ENCODE measurements at regions not wholly inside any gene's neighbourhood (a gene's known extent, or its start where the extent isn't known, plus 50 kb on each side); places are given as distances from the start of the nearest gene placed in this dataset.
"Not testable (repeated sequence)": the region's sequence is repeated elsewhere in the genome, so short reads cannot be mapped to it uniquely, and the experiment has no call there.

- Mint-ChIP-seq H3K9me3 (no peaks in the 10 kb centered on the region), H3K36me3 (no peaks in the 10 kb centered on the region), H3K27ac (no peak overlapping the region), H3K27me3 (no peaks in the 10 kb centered on the region), H3K4me1 (no peaks in the 10 kb centered on the region), H3K4me3 (no peak overlapping the region)
- POLR2A ChIA-PET, result no interaction called here
- no peak for DNase-seq
- no peak for ATAC-seq (ENCODE audit: low read depth)
Observed at GRCh38 chr2:66212749-66213148, 222.2 kb upstream of the MEIS1 start.

DNA sequence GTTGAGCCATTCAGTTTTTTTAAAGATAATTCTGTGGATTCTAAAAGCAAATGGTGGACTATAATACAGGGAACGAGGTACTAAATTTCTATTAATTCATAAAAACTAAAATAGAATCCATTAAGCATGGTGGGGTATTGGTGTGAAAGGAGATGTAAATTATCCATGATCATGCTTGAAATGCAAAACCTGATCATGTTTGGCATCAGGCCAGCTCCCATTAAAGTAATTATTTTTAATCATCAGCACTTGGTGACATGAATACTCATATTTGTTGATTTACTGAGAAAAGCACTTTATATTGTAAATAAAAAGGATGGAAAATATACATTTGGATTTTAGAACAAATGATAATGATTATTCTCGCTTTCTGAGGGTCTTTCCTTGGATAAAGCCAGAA, 232.3 kb upstream of the MEIS1 start:
- no peaks in the 10 kb centered on the region for H3K9me3 Mint-ChIP-seq
- ATAC-seq (ENCODE audit: low read depth) (no peak), DNase-seq (no peak)
- H3K4me3 Mint-ChIP-seq, result no peak overlapping the region
- no peak overlapping the region for H3K27ac Mint-ChIP-seq
- no peaks in the 10 kb centered on the region for H3K4me1 Mint-ChIP-seq
- H3K27me3 Mint-ChIP-seq, result no peaks in the 10 kb centered on the region
- POLR2A ChIA-PET, result no interaction called here
- H3K36me3 Mint-ChIP-seq, result no peaks in the 10 kb centered on the region

DNA sequence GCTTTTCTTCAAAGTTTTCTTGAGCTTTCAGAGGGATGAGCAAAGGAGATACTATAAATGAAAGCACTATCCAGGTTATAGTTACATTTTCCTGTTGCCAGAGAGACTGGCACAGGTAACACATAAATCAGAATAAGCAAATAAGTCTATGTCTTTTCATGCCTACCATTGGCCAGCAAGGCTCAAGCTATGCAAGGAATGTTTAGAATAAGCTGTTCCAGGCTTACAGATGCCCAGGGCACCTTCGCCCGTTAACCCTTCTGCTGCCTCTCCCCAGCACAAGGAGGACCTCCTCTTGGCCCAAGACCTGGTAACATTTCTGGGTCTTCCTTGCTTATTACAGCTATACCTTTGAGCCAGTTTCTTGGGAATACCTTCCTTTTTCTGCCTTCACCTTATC, 233.7 kb upstream of the MEIS1 start:
- Mint-ChIP-seq H3K27ac (no peak overlapping the region), H3K36me3 (no peaks in the 10 kb centered on the region), H3K27me3 (no peaks in the 10 kb centered on the region), H3K9me3 (peaks cover 3% of the 10 kb centered on the region), H3K4me1 (no peaks in the 10 kb centered on the region), H3K4me3 (no peak overlapping the region)
- ATAC-seq (ENCODE audit: low read depth), result no peak
- POLR2A ChIA-PET, result no interaction called here
- no peak for DNase-seq

DNA sequence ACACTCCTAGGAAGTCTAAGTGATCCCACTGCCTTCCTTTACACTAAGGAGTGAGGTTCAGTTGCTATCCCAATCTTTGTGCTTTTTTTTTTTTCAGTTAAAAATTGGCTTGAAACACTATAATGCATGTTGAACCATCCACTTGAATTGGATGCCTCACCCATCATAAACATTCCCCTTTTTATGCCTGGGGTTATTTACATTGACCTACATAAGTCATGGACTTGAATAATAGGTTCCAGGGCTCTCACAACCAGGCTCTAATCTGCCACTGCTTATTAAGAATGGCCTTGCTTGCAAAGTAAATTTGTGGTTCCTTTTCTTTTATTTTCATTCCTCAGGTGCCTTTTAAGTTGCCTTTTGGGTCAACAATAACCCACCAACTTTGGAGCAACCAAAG, 236.1 kb upstream of the MEIS1 start:
- ATAC-seq (ENCODE audit: low read depth) (no peak), DNase-seq (no peak)
- no peaks in the 10 kb centered on the region for H3K4me1 Mint-ChIP-seq
- H3K9me3 Mint-ChIP-seq, result peaks cover 3% of the 10 kb centered on the region
- H3K27me3 Mint-ChIP-seq, result no peaks in the 10 kb centered on the region
- H3K4me3 Mint-ChIP-seq, result no peak overlapping the region
- H3K36me3 Mint-ChIP-seq, result no peaks in the 10 kb centered on the region
- no peak overlapping the region for H3K27ac Mint-ChIP-seq
- POLR2A ChIA-PET, result no interaction called here

GRCh38 chr2:66192888-66193287, 242.0 kb upstream of the MEIS1 start:
- ATAC-seq (ENCODE audit: low read depth), result no peak
- H3K4me1 Mint-ChIP-seq, result no peaks in the 10 kb centered on the region
- no peak overlapping the region for H3K4me3 Mint-ChIP-seq
- peaks cover 5% of the 10 kb centered on the region for H3K9me3 Mint-ChIP-seq
- no peak overlapping the region for H3K27ac Mint-ChIP-seq
- DNase-seq, result no peak
- no peaks in the 10 kb centered on the region for H3K27me3 Mint-ChIP-seq
- POLR2A ChIA-PET, result no interaction called here
- no peaks in the 10 kb centered on the region for H3K36me3 Mint-ChIP-seq

DNA sequence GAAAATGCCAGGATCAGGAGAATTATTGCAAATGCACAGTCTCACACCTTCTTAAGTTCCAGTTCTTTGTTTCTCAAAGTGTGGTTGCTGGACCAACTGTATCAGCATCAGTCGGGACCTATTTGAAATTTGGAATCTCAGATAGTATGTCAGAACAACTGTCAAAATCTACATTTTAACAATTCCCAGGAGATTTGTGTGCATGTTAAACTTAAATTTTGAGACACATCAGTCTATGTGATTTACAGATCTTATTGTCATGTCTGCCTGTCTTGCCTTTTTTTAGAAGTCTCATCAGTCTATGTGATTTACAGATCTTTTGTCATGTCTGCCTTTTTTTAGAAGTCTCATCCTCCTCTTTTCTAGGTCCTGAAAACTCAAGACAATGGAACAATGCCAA, 243.6 kb upstream of the MEIS1 start:
- Mint-ChIP-seq H3K27me3 (no peaks in the 10 kb centered on the region), H3K4me3 (no peak overlapping the region)
- POLR2A ChIA-PET, result no interaction called here

DNA sequence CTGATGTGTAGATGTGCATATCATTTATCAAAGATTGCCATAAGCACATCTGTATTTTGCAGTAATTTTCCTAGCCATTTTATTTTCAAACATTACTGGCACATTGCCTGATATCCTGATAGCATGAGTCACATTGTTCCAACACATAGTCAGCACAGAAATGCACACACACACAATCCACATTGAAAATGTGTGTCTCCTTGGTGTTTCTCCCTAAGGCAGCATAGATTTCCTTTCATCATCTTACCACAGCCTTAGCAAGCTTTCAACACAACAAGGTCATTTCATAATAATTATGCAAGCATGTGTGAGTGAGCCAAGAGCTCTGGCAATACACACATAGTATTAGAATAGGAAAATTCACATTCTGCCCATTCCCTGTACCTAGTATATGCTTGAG, 245.4 kb upstream of the MEIS1 start:
- no peaks in the 10 kb centered on the region for H3K36me3 Mint-ChIP-seq
- peaks cover 2% of the 10 kb centered on the region for H3K9me3 Mint-ChIP-seq
- ATAC-seq (ENCODE audit: low read depth) (no peak), DNase-seq (no peak)
- no peak overlapping the region for H3K4me3 Mint-ChIP-seq
- no peak overlapping the region for H3K27ac Mint-ChIP-seq
- no peaks in the 10 kb centered on the region for H3K4me1 Mint-ChIP-seq
- POLR2A ChIA-PET, result no interaction called here
- H3K27me3 Mint-ChIP-seq, result no peaks in the 10 kb centered on the region

More for the DNA sequence above, 243.6 kb upstream of the MEIS1 start:
- DNase-seq (no peak), ATAC-seq (ENCODE audit: low read depth) (no peak)
- no peaks in the 10 kb centered on the region for H3K36me3 Mint-ChIP-seq
- H3K27ac Mint-ChIP-seq, result no peak overlapping the region
- H3K4me1 Mint-ChIP-seq, result no peaks in the 10 kb centered on the region
- peaks cover 2% of the 10 kb centered on the region for H3K9me3 Mint-ChIP-seq

- no peak for DNase-seq
- Mint-ChIP-seq H3K27me3 (no peaks in the 10 kb centered on the region), H3K36me3 (no peaks in the 10 kb centered on the region), H3K4me1 (no peaks in the 10 kb centered on the region), H3K27ac (no peak overlapping the region), H3K9me3 (no peaks in the 10 kb centered on the region), H3K4me3 (no peak overlapping the region)
- ATAC-seq (ENCODE audit: low read depth), result no peak
- POLR2A ChIA-PET, result no interaction called here
Observed at GRCh38 chr2:66186537-66186936, 248.4 kb upstream of the MEIS1 start.

DNA sequence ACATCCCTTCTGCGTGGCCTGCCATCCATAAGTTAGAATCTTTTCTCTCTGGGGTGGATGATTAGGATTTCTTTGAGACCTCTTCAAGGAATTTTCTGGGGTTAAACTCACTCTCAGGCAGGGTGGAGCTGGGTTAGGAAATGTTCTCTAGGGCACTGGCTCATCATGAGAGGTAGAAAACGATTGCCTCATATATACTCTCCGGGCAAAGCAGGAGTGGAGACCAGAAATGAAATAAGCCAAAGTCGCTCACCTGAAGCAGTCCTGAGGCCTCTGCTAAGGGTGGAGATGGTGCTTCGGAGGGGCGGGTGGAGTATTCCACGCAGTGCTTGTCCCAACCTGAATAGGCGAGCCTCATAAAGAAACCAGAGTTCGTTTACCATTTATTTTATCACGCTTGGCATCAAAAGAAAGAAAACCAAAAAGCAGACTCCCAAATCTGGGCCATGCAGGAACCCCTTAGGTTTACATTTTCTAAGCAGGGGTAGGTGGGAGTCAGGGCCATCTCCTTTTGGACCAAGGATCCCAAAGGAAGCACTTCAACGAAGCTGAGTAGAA, 249.3 kb upstream of the MEIS1 start:
- Mint-ChIP-seq H3K27me3 (no peaks in the 10 kb centered on the region), H3K9me3 (no peaks in the 10 kb centered on the region), H3K4me1 (no peaks in the 10 kb centered on the region), H3K4me3 (no peak overlapping the region), H3K36me3 (no peaks in the 10 kb centered on the region), H3K27ac (no peak overlapping the region)
- DNase-seq (no peak), ATAC-seq (ENCODE audit: low read depth) (no peak)
- POLR2A ChIA-PET, result no interaction called here

GRCh38 chr2:66177128-66177796, 257.7 kb upstream of the MEIS1 start:
- POLR2A ChIA-PET; H3K27ac Mint-ChIP-seq; H3K27me3 Mint-ChIP-seq; H3K9me3 Mint-ChIP-seq; DNase-seq; H3K36me3 Mint-ChIP-seq; H3K4me3 Mint-ChIP-seq; H3K4me1 Mint-ChIP-seq; ATAC-seq (ENCODE audit: low read depth): not testable (repeated sequence)

- ATAC-seq (ENCODE audit: low read depth), result no peak
- POLR2A ChIA-PET, result no interaction called here
- H3K27me3 Mint-ChIP-seq, result no peaks in the 10 kb centered on the region
Observed at GRCh38 chr2:66174491-66174890, 260.4 kb upstream of the MEIS1 start.

GRCh38 chr2:66173645-66174044, 261.3 kb upstream of the MEIS1 start:
- no peak for ATAC-seq (ENCODE audit: low read depth)
- no peaks in the 10 kb centered on the region for H3K4me1 Mint-ChIP-seq
- H3K4me3 Mint-ChIP-seq, result no peak overlapping the region

More at GRCh38 chr2:66174491-66174890, 260.4 kb upstream of the MEIS1 start:
- Mint-ChIP-seq H3K36me3 (no peaks in the 10 kb centered on the region), H3K9me3 (no peaks in the 10 kb centered on the region), H3K4me3 (no peak overlapping the region), H3K4me1 (no peaks in the 10 kb centered on the region), H3K27ac (no peak overlapping the region)
- DNase-seq, result no peak

GRCh38 chr2:66171530-66171929, 263.4 kb upstream of the MEIS1 start:
- no peaks in the 10 kb centered on the region for H3K4me1 Mint-ChIP-seq
- no peak overlapping the region for H3K4me3 Mint-ChIP-seq
- ATAC-seq (ENCODE audit: low read depth) (no peak), DNase-seq (no peak)
- H3K27me3 Mint-ChIP-seq, result no peaks in the 10 kb centered on the region
- H3K9me3 Mint-ChIP-seq, result no peaks in the 10 kb centered on the region
- no peaks in the 10 kb centered on the region for H3K36me3 Mint-ChIP-seq
- POLR2A ChIA-PET, result no interaction called here
- H3K27ac Mint-ChIP-seq, result no peak overlapping the region

More at GRCh38 chr2:66173645-66174044, 261.3 kb upstream of the MEIS1 start:
- Mint-ChIP-seq H3K9me3 (no peaks in the 10 kb centered on the region), H3K27me3 (no peaks in the 10 kb centered on the region), H3K27ac (no peak overlapping the region), H3K36me3 (no peaks in the 10 kb centered on the region)
- POLR2A ChIA-PET, result no interaction called here
- DNase-seq, result no peak

DNA sequence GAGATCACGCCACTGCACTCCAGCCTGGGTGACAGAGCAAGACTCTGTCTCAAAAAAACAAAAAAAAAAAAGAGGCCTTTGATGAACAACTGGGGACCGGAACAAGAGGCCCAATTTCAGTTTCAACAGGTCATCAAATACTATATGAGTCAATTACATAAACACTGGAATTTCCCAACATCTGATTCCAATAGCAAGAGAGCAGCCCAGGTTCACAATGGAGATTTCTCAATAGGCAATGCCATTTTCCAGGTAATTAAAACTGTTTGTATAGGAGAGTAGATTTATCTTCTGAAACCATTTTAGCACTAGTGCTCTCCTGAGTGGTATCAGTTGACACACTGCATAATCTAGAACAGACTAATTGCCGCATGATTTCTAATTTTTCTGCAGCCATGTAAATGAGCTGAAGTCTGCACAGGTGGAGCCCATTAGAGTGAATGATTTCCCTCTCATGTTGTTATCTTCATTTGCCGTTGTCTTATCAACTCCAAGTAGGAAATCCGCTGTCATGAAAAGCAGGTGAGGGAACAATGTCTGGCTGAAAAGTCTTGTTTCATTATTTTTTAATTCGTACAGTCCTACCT, 264.1 kb upstream of the MEIS1 start:
- Mint-ChIP-seq H3K4me3 (no peak overlapping the region), H3K36me3 (no peaks in the 10 kb centered on the region), H3K9me3 (no peaks in the 10 kb centered on the region), H3K4me1 (no peaks in the 10 kb centered on the region), H3K27me3 (no peaks in the 10 kb centered on the region), H3K27ac (no peak overlapping the region)
- DNase-seq, result no peak
- ATAC-seq (ENCODE audit: low read depth), result no peak
- POLR2A ChIA-PET, result no interaction called here

Data from activated naive CD8-positive, alpha-beta T cell treated with anti-CD3 and anti-CD28 coated beads, Interleukin-2, amount 10 ng/mL, durations not matched to agents 7 days and 5 days (primary cell).